ENCODE measurements at regions not wholly inside any gene's neighbourhood (a gene's known extent, or its start where the extent isn't known, plus 50 kb on each side); places are given as distances from the start of the nearest gene placed in this dataset.

- DNase-seq (ENCODE audit: low read depth) (no peak), FAIRE-seq (no peak)
- H3K4me3 ChIP-seq (ENCODE audit: low read depth, low read length): no peak overlapping the region
- no peaks in the 10 kb centered on the region for H3K27me3 ChIP-seq (ENCODE audit: control insufficient read depth, insufficient read depth, low read length)
- no peaks in the 10 kb centered on the region for H3K36me3 ChIP-seq (ENCODE audit: control insufficient read depth, insufficient read depth, low read length)
- no peak for TF ChIP-seq CTCF (IDR thresholded peaks at IDR 0.05; ENCODE audit: insufficient read depth, low read length, severe bottlenecking)
Measured at GRCh38 chr5:107790671-107791070, 119.9 kb upstream of the EFNA5 start.

- DNase-seq (ENCODE audit: low read depth): no peak
- no peak for TF ChIP-seq CTCF (IDR thresholded peaks at IDR 0.05; ENCODE audit: insufficient read depth, low read length, severe bottlenecking)
- no peak for FAIRE-seq
- H3K4me3 ChIP-seq (ENCODE audit: low read depth, low read length): no peak overlapping the region
- H3K36me3 ChIP-seq (ENCODE audit: control insufficient read depth, insufficient read depth, low read length): no peaks in the 10 kb centered on the region
- H3K27me3 ChIP-seq (ENCODE audit: control insufficient read depth, insufficient read depth, low read length): no peaks in the 10 kb centered on the region
Measured at GRCh38 chr5:107786424-107786823, 115.7 kb upstream of the EFNA5 start.

GRCh38 chr5:107783551-107783950 lies 112.8 kb upstream of the EFNA5 start:
- TF ChIP-seq CTCF (IDR thresholded peaks at IDR 0.05; ENCODE audit: insufficient read depth, low read length, severe bottlenecking): no peak
- no peaks in the 10 kb centered on the region for H3K27me3 ChIP-seq (ENCODE audit: control insufficient read depth, insufficient read depth, low read length)
- no peaks in the 10 kb centered on the region for H3K36me3 ChIP-seq (ENCODE audit: control insufficient read depth, insufficient read depth, low read length)
- DNase-seq (ENCODE audit: low read depth) (no peak), FAIRE-seq (no peak)
- no peak overlapping the region for H3K4me3 ChIP-seq (ENCODE audit: low read depth, low read length)

GRCh38 chr5:107782561-107783169 lies 111.9 kb upstream of the EFNA5 start:
- no peaks in the 10 kb centered on the region for H3K36me3 ChIP-seq (ENCODE audit: control insufficient read depth, insufficient read depth, low read length)
- H3K27me3 ChIP-seq (ENCODE audit: control insufficient read depth, insufficient read depth, low read length): no peaks in the 10 kb centered on the region
- DNase-seq (ENCODE audit: low read depth) (no peak), FAIRE-seq (no peak)
- no peak overlapping the region for H3K4me3 ChIP-seq (ENCODE audit: low read depth, low read length)
- TF ChIP-seq CTCF (IDR thresholded peaks at IDR 0.05; ENCODE audit: insufficient read depth, low read length, severe bottlenecking): no peak

GRCh38 chr5:107781451-107781850 lies 110.7 kb upstream of the EFNA5 start:
- Histone ChIP-seq H3K27me3 (ENCODE audit: control insufficient read depth, insufficient read depth, low read length) (no peaks in the 10 kb centered on the region), H3K4me3 (ENCODE audit: low read depth, low read length) (no peak overlapping the region), H3K36me3 (ENCODE audit: control insufficient read depth, insufficient read depth, low read length) (no peaks in the 10 kb centered on the region)
- FAIRE-seq: no peak
- no peak for TF ChIP-seq CTCF (IDR thresholded peaks at IDR 0.05; ENCODE audit: insufficient read depth, low read length, severe bottlenecking)
- peak; percentile 7 for DNase-seq (ENCODE audit: low read depth)

GRCh38 chr5:107779437-107779836 lies 108.7 kb upstream of the EFNA5 start:
- H3K27me3 ChIP-seq (ENCODE audit: control insufficient read depth, insufficient read depth, low read length): peaks cover 1% of the 10 kb centered on the region
- TF ChIP-seq CTCF (IDR thresholded peaks at IDR 0.05; ENCODE audit: insufficient read depth, low read length, severe bottlenecking): no peak
- H3K36me3 ChIP-seq (ENCODE audit: control insufficient read depth, insufficient read depth, low read length): no peaks in the 10 kb centered on the region
- no peak for FAIRE-seq
- DNase-seq (ENCODE audit: low read depth): no peak
- no peak overlapping the region for H3K4me3 ChIP-seq (ENCODE audit: low read depth, low read length)
